Ovary (tissue), 7 donors: ENCODE measurements at regions not wholly inside any gene's neighbourhood (a gene's known extent, or its start where the extent isn't known, plus 50 kb on each side); places are given as distances from the start of the nearest gene placed in this dataset.
"Not testable (repeated sequence)": the region's sequence is repeated elsewhere in the genome, so short reads cannot be mapped to it uniquely, and the experiment has no call there.

Experiments
- DNase-seq, 5 donors: peaks; one replicate each; pipeline ENCODE4 v3.0.0-alpha.2; 2019 to 2020
- H3K27ac ChIP-seq, 2 donors: fragments of 200-600 bp; one replicate each; pipeline versions ENCODE4 v1.5.1 to v1.8.0; 2019 to 2022
- H3K27me3 ChIP-seq: fragments of 200-600 bp; one replicate; pipeline ENCODE4 v1.8.0; 2022
- H3K36me3 ChIP-seq: fragments of 200-600 bp; sonication (generic); one replicate; pipeline ENCODE4 v1.5.1; 2019
- H3K4me1 ChIP-seq: one replicate; pipeline ENCODE4 v1.8.1; 2013; ENCODE audit warnings: mild to moderate bottlenecking, moderate library complexity; ENCODE audit not compliant: insufficient read depth
- H3K4me3 ChIP-seq: fragments of 200-600 bp; sonication (generic); one replicate; pipeline ENCODE4 v1.5.1; 2017
- H3K9me3 ChIP-seq, 2 donors: fragments of 200-600 bp in 1 of 2; sonication (generic) in 1 of 2; one replicate each; pipeline versions ENCODE4 v1.5.1 to v1.8.1; 2013 to 2019; ENCODE audit warnings: mild to moderate bottlenecking in 1 of 2, moderate library complexity in 1 of 2
- CTCF ChIP-seq, 3 donors: fragments of 450-650 bp in 2 of 3; fragments of 200-600 bp in 1 of 3; IDR thresholded peaks; one replicate each; pipeline versions ENCODE4 v1.5.1 to v1.8.0; 2016 to 2022; ENCODE audit warnings: antibody characterized with exemption in 3 of 3, mild to moderate bottlenecking in 1 of 3
- EP300 ChIP-seq: sonication (generic); formaldehyde crosslinking; IDR thresholded peaks from one replicate; pipeline ENCODE4 v1.6.1; 2017; ENCODE audit warnings: antibody characterized with exemption
- POLR2A ChIP-seq: fragments of 450-650 bp; IDR thresholded peaks from one replicate; pipeline ENCODE4 v1.6.1; 2017; ENCODE audit warnings: antibody characterized with exemption, mild to moderate bottlenecking, moderate library complexity
- WGBS, 3 donors: extraction: QIAGEN DNeasy Blood & Tissue Kit in 1 of 3; methylation state at CpG; one replicate each; pipeline versions ENCODE4 v1.1.5 to v1.1.7; 2013 to 2017; 5-methylcytosine and 5-hydroxymethylcytosine counted together
- intact Hi-C, 4 donors: fragments of 100-400 bp; cut with DNase I; formaldehyde crosslinking; loops; one replicate each; pipeline versions ENCODE4 v1.11.0 to v1.15.1; 2022 to 2023
- donor health status: DM: no; HTN: no; CAD: no; lungs with moderate emphysema.
- donor health status: DM: no; HTN: no; CAD: no.
- donor health status: Bipolar disorder and iron deficiency.
- donor health status: DM: no; HTN: no; CAD: no.
- donor health status: DM: yes; HTN: yes; CAD: no.

- H3K27me3 ChIP-seq, result no peaks in the 10 kb centered on the region
- TF ChIP-seq CTCF (IDR thresholded peaks at IDR 0.05) (no peak), EP300 (no peak), POLR2A (no peak)
- no peaks in the 10 kb centered on the region for H3K36me3 ChIP-seq
- H3K27ac ChIP-seq, result no peak overlapping the region
- no peaks in the 10 kb centered on the region for H3K9me3 ChIP-seq
- no peaks in the 10 kb centered on the region for H3K4me1 ChIP-seq
- 23 to 40% (median 29%) methylated on average over 2 of the region's 2 CpGs for WGBS, 3 donors
- no peak for DNase-seq
- intact Hi-C loops, result no loop called here
- H3K4me3 ChIP-seq, result no peak overlapping the region
Observed at GRCh38 chr2:208999911-209000310, 423.9 kb upstream of the MAP2 start.

GRCh38 chr2:209002054-209002453 is 421.8 kb upstream of the MAP2 start:
- TF ChIP-seq CTCF (IDR thresholded peaks at IDR 0.05) (no peak), POLR2A (no peak), EP300 (no peak)
- WGBS, 3 donors, result 65 to 79% (median 74%) methylated on average over 1 of the region's 1 CpG
- Histone ChIP-seq H3K27ac (no peak overlapping the region), H3K4me1 (no peaks in the 10 kb centered on the region), H3K9me3 (no peaks in the 10 kb centered on the region), H3K4me3 (no peak overlapping the region), H3K36me3 (no peaks in the 10 kb centered on the region), H3K27me3 (no peaks in the 10 kb centered on the region)
- DNase-seq, result no peak
- intact Hi-C loops, result no loop called here

GRCh38 chr2:209005371-209005770 is 418.5 kb upstream of the MAP2 start:
- no peaks in the 10 kb centered on the region for H3K4me1 ChIP-seq
- no peaks in the 10 kb centered on the region for H3K27me3 ChIP-seq
- no peak overlapping the region for H3K4me3 ChIP-seq
- intact Hi-C loops, result no loop called here
- no peak for DNase-seq
- WGBS, 3 donors, result 82 to 92% (median 88%) methylated on average over 1 of the region's 1 CpG
- H3K9me3 ChIP-seq, result no peaks in the 10 kb centered on the region
- no peak for TF ChIP-seq CTCF (IDR thresholded peaks at IDR 0.05)
- TF ChIP-seq POLR2A, result no peak
- TF ChIP-seq EP300, result no peak
- no peak overlapping the region for H3K27ac ChIP-seq
- H3K36me3 ChIP-seq, result no peaks in the 10 kb centered on the region

GRCh38 chr2:209008636-209009287 is 415.1 kb upstream of the MAP2 start:
- Histone ChIP-seq H3K27me3 (no peaks in the 10 kb centered on the region), H3K9me3 (no peaks in the 10 kb centered on the region), H3K4me3 (no peak overlapping the region), H3K4me1 (no peaks in the 10 kb centered on the region), H3K36me3 (no peaks in the 10 kb centered on the region), H3K27ac (no peak overlapping the region)
- DNase-seq, result no peak
- TF ChIP-seq POLR2A, result no peak
- no peak for TF ChIP-seq EP300
- no peak for TF ChIP-seq CTCF (IDR thresholded peaks at IDR 0.05)
- intact Hi-C loops, result no loop called here
- WGBS, 3 donors, result 85 to 97% (median 88%) methylated on average over 2 of the region's 2 CpGs

- H3K4me3 ChIP-seq, H3K4me1 ChIP-seq, H3K27me3 ChIP-seq, H3K36me3 ChIP-seq, intact Hi-C loops, DNase-seq, H3K27ac ChIP-seq, H3K9me3 ChIP-seq: not testable (repeated sequence)
- 79 to 86% (median 84%) methylated on average over 6 of the region's 6 CpGs for WGBS, 3 donors
Observed at GRCh38 chr2:209018633-209019032, 405.2 kb upstream of the MAP2 start.
